GM12865 (cell line): ENCODE measurements at regions not wholly inside any gene's neighbourhood (a gene's known extent, or its start where the extent isn't known, plus 50 kb on each side); places are given as distances from the start of the nearest gene placed in this dataset.

Experiments used
- DNase-seq: peaks from one replicate; pipeline ENCODE4 v3.0.0; 2010; ENCODE audit warnings: low read depth
- H3K4me3 ChIP-seq: 2 replicates; pipeline ENCODE4 v1.5.1; 2011; ENCODE audit warnings: mild to moderate bottlenecking, low read depth, low read length, control low read depth
- TF ChIP-seq, protein P1 (sequence below): IDR thresholded peaks from 2 replicates; pipeline ENCODE4 v1.5.1; 2011; ENCODE audit warnings: low read length, control low read depth, low read depth, inconsistent platforms; ENCODE audit not compliant: insufficient read depth; ENCODE audit errors: missing control alignments

DNA sequence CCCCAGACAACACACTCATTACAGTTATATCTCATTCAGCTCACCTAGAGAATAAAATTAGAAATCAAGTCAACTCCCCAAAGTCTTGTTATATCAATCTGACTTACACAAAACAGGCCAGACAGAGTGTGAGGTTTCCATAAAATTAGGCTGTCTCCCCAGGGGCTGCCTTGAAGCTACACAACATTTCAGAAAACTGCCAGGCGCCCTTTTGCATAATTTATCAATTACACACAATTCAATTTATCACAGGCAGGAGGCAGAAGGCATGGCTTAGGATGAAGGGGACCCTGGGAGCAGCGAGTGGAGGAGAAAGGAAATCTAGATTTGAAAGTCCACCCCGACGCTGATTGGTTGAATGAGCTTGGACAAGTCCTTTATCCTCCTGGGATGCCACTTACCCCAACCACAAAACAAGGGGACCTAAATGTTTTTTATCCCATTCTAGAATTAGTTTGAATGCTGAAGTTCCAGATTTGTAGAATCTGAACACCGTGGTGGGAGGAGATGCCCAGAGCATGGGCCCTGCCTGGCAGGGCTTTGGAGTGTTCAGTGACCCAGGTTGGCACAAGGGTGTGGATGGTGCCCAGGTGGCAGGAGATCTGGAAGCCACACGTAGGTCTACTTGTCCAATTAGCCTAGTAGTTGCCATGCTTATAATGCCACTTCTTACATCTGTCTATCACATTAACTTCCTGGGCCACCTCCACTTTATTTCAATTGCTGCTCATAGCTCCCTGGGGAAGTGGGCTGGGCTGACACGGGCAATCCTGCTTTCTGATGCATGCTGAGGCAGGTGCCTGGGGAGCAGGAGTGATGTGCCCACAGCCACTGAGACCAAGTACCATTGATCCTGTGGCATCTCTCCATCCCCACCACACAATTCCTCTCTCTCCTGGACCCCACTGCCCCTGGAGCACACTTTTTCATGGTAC lies 119.8 kb upstream of the TLE3 start:
- no peak for DNase-seq
- H3K4me3 ChIP-seq: no peak overlapping the region
- TF ChIP-seq, protein P1, sequence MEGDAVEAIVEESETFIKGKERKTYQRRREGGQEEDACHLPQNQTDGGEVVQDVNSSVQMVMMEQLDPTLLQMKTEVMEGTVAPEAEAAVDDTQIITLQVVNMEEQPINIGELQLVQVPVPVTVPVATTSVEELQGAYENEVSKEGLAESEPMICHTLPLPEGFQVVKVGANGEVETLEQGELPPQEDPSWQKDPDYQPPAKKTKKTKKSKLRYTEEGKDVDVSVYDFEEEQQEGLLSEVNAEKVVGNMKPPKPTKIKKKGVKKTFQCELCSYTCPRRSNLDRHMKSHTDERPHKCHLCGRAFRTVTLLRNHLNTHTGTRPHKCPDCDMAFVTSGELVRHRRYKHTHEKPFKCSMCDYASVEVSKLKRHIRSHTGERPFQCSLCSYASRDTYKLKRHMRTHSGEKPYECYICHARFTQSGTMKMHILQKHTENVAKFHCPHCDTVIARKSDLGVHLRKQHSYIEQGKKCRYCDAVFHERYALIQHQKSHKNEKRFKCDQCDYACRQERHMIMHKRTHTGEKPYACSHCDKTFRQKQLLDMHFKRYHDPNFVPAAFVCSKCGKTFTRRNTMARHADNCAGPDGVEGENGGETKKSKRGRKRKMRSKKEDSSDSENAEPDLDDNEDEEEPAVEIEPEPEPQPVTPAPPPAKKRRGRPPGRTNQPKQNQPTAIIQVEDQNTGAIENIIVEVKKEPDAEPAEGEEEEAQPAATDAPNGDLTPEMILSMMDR: no peak

- no peak for DNase-seq
- H3K4me3 ChIP-seq: no peak overlapping the region
- TF ChIP-seq, protein P1: no peak
Observed at GRCh38 chr15:70215951-70216350, 118.2 kb upstream of the TLE3 start.

DNA sequence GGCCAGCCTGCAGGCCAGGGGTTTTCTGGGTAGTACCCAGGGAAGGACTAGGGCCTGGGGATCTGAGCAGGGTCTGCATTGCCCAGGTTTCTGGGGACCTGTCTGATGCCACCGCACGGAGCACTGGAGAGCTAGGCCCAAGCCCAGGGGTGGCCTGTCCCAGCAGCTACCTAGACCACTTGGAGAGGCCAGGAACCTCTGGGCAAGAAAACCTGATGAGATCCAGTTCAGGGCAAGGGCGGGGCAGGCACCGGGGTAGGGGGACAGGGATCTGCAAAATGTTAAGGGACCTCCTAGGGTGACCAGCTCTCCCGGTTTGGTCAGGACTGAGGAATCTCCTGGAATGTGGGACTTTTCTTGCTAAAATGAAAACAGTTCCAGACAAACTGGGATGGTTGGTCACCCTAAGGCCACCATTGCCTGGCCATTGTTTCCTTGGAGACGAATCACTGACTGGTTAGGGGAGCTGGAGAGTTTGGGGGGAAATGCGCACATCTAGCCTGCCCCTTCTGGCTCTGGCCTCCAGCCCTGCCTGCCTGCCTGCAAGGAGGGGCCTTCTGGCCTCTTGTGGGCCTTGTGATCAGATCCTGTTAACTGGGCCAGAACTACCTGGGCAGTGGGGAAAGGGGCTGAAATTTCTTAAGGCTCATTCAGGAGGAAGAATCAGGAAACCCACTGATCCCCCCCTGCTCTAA lies 117.4 kb upstream of the TLE3 start:
- H3K4me3 ChIP-seq: no peak overlapping the region
- TF ChIP-seq, protein P1: no peak
- no peak for DNase-seq

- no peak overlapping the region for H3K4me3 ChIP-seq
Observed at GRCh38 chr15:70214276-70214675, 116.6 kb upstream of the TLE3 start.

GRCh38 chr15:70213794-70214193 lies 116.1 kb upstream of the TLE3 start:
- no peak for DNase-seq

More at GRCh38 chr15:70214276-70214675, 116.6 kb upstream of the TLE3 start:
- DNase-seq: peak; percentile 14
- TF ChIP-seq, protein P1: peak; percentile 18

GRCh38 chr15:70212963-70213315 lies 115.2 kb upstream of the TLE3 start:
- DNase-seq: no peak
- no peak overlapping the region for H3K4me3 ChIP-seq
- TF ChIP-seq, protein P1: no peak

More at GRCh38 chr15:70213794-70214193, 116.1 kb upstream of the TLE3 start:
- TF ChIP-seq, protein P1: no peak
- no peak overlapping the region for H3K4me3 ChIP-seq
